Panc1 (cell line): ENCODE measurements at regions not wholly inside any gene's neighbourhood (a gene's known extent, or its start where the extent isn't known, plus 50 kb on each side); places are given as distances from the start of the nearest gene placed in this dataset.
"Not testable (repeated sequence)": the region's sequence is repeated elsewhere in the genome, so short reads cannot be mapped to it uniquely, and the experiment has no call there.

ENCODE experiments used
- POLR2AphosphoS5 ChIP-seq: IDR thresholded peaks from 2 replicates; pipeline ENCODE4 v1.6.1; 2012; ENCODE audit warnings: mild to moderate bottlenecking, low read depth, low read length, moderate library complexity
- TF ChIP-seq, protein P1 (sequence below): fragments of 450-650 bp; IDR thresholded peaks from 2 replicates; pipeline ENCODE4 v1.5.1; 2017; ENCODE audit warnings: mild to moderate bottlenecking

DNA sequence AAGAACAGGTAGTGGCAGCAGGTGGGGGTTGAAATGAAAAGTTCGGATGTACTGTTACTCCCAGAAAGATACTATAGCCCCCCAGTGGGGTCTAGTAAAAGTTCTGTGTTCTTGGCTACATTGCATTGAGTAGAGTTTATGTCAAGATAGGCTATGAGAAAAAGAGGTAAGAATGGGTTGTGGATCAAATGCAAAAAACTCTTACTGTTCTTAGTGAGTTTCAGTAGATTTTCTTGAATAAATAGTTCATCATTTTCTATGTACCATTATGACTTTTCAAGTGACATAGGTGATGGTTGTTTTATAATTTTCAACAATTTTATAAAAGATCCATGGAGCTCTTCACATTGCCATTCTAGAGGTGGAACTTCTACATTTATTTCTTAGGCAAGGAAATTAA, 165.4 kb downstream of the USP22 start:
- TF ChIP-seq, protein P1, sequence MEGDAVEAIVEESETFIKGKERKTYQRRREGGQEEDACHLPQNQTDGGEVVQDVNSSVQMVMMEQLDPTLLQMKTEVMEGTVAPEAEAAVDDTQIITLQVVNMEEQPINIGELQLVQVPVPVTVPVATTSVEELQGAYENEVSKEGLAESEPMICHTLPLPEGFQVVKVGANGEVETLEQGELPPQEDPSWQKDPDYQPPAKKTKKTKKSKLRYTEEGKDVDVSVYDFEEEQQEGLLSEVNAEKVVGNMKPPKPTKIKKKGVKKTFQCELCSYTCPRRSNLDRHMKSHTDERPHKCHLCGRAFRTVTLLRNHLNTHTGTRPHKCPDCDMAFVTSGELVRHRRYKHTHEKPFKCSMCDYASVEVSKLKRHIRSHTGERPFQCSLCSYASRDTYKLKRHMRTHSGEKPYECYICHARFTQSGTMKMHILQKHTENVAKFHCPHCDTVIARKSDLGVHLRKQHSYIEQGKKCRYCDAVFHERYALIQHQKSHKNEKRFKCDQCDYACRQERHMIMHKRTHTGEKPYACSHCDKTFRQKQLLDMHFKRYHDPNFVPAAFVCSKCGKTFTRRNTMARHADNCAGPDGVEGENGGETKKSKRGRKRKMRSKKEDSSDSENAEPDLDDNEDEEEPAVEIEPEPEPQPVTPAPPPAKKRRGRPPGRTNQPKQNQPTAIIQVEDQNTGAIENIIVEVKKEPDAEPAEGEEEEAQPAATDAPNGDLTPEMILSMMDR: not testable (repeated sequence)
- not testable (repeated sequence) for TF ChIP-seq POLR2AphosphoS5
